Ishikawa (cell line): ENCODE measurements at regions not wholly inside any gene's neighbourhood (a gene's known extent, or its start where the extent isn't known, plus 50 kb on each side); places are given as distances from the start of the nearest gene placed in this dataset.

Experiments
- CEBPB ChIP-seq: IDR thresholded peaks from 2 replicates; pipeline ENCODE4 v1.6.1; 2012
- CREB1 ChIP-seq: IDR thresholded peaks from 2 replicates; pipeline ENCODE4 v1.6.1; 2012; ENCODE audit warnings: low read depth
- EGR1 ChIP-seq: IDR thresholded peaks from 2 replicates; pipeline ENCODE4 v1.6.1; 2012
- EP300 ChIP-seq: IDR thresholded peaks from 2 replicates; pipeline ENCODE4 v1.6.1; 2012; ENCODE audit warnings: borderline replicate concordance
- FOXM1 ChIP-seq: IDR thresholded peaks from 2 replicates; pipeline ENCODE4 v1.6.1; 2012; ENCODE audit warnings: low read depth, borderline replicate concordance
- MAX ChIP-seq: IDR thresholded peaks from 2 replicates; pipeline ENCODE4 v1.6.1; 2012
- NFIC ChIP-seq: IDR thresholded peaks from 2 replicates; pipeline ENCODE4 v1.6.1; 2012
- RAD21 ChIP-seq: IDR thresholded peaks from 2 replicates; pipeline ENCODE4 v1.6.1; 2012; ENCODE audit warnings: low read depth
- REST ChIP-seq: IDR thresholded peaks from 2 replicates; pipeline ENCODE4 v1.6.1; 2012; ENCODE audit warnings: low read depth, mild to moderate bottlenecking
- TAF1 ChIP-seq: IDR thresholded peaks from 2 replicates; pipeline ENCODE4 v1.6.1; 2012; ENCODE audit warnings: low read depth, mild to moderate bottlenecking
- TCF12 ChIP-seq: IDR thresholded peaks from 2 replicates; pipeline ENCODE4 v1.6.1; 2012; ENCODE audit warnings: low read depth
- TEAD4 ChIP-seq: IDR thresholded peaks from 2 replicates; pipeline ENCODE4 v1.6.1; 2012
- USF1 ChIP-seq: IDR thresholded peaks from 2 replicates; pipeline ENCODE4 v1.6.1; 2012
- YY1 ChIP-seq: IDR thresholded peaks from 2 replicates; pipeline ENCODE4 v1.6.1; 2012; ENCODE audit warnings: low read depth
- ZBTB7A ChIP-seq: IDR thresholded peaks from 2 replicates; pipeline ENCODE4 v1.6.1; 2012; ENCODE audit warnings: low read depth

- TF ChIP-seq RAD21 (no peak), NFIC (no peak)
Observed at GRCh38 chr18:55706898-55707297, 118.9 kb upstream of the TCF4 start.

GRCh38 chr18:55699233-55699765, 111.3 kb upstream of the TCF4 start:
- TF ChIP-seq REST (no peak), FOXM1 (no peak), TAF1 (no peak), EGR1 (no peak), EP300 (no peak), TCF12 (no peak), RAD21 (no peak)

- TF ChIP-seq TEAD4 (no peak), ZBTB7A (no peak), RAD21 (no peak), TCF12 (no peak), USF1 (no peak), YY1 (no peak), REST (no peak), TAF1 (no peak), MAX (no peak), FOXM1 (no peak), CEBPB (no peak), NFIC (no peak), EP300 (no peak)
Observed at GRCh38 chr18:55696811-55697210, 108.8 kb upstream of the TCF4 start.

- TF ChIP-seq EGR1 (no peak), ZBTB7A (no peak), REST (no peak), EP300 (no peak), NFIC (no peak), TEAD4 (no peak), TAF1 (no peak), CREB1 (no peak), TCF12 (no peak)
Observed at GRCh38 chr18:55695091-55695490, 107.1 kb upstream of the TCF4 start.

- TF ChIP-seq FOXM1 (no peak), REST (no peak), NFIC (no peak), ZBTB7A (no peak), CEBPB (no peak), EP300 (no peak), RAD21 (no peak), TEAD4 (no peak), YY1 (no peak), USF1 (no peak), EGR1 (no peak)
Observed at GRCh38 chr18:55694291-55694690, 106.3 kb upstream of the TCF4 start.
